GM12874 (cell line): ENCODE measurements at regions not wholly inside any gene's neighbourhood (a gene's known extent, or its start where the extent isn't known, plus 50 kb on each side); places are given as distances from the start of the nearest gene placed in this dataset.

ENCODE experiments used
- CTCF ChIP-seq: IDR thresholded peaks from 2 replicates; pipeline ENCODE4 v1.5.1; 2011; ENCODE audit warnings: low read depth, mild to moderate bottlenecking, control low read depth, low read length, moderate library complexity; ENCODE audit not compliant: insufficient read depth

- no peak for TF ChIP-seq CTCF
These were observed 121.4 kb upstream of the SGO1 start for GRCh38 chr3:20307383-20307782.

GRCh38 chr3:20305647-20306046 lies 119.6 kb upstream of the SGO1 start:
- TF ChIP-seq CTCF: no peak

- no peak for TF ChIP-seq CTCF
These were observed 116.8 kb upstream of the SGO1 start for GRCh38 chr3:20302766-20303165.

- TF ChIP-seq CTCF: no peak
These were observed 102.0 kb upstream of the SGO1 start for GRCh38 chr3:20288050-20288449.

- no peak for TF ChIP-seq CTCF
These were observed 94.3 kb upstream of the SGO1 start for GRCh38 chr3:20280257-20280656.

GRCh38 chr3:20264900-20265567 lies 79.0 kb upstream of the SGO1 start:
- TF ChIP-seq CTCF: no peak

- TF ChIP-seq CTCF: no peak
These were observed 72.4 kb upstream of the SGO1 start for GRCh38 chr3:20258371-20258770.

GRCh38 chr3:20256144-20256543 lies 70.1 kb upstream of the SGO1 start:
- no peak for TF ChIP-seq CTCF
